Lung (tissue), 11 donors: ENCODE measurements at regions not wholly inside any gene's neighbourhood (a gene's known extent, or its start where the extent isn't known, plus 50 kb on each side); places are given as distances from the start of the nearest gene placed in this dataset.

Experiments
- ATAC-seq: fragments of 200-7000 bp; cut with Tn5 transposase; one replicate; pipeline ENCODE4 v1.9.1; 2020; ENCODE audit warnings: moderate number of reproducible peaks; ENCODE audit not compliant: insufficient read depth, low FRiP score
- DNase-seq, 3 donors: peaks; one replicate each; pipeline ENCODE4 v3.0.0-alpha.2; 2013 to 2017
- H3K27ac ChIP-seq, 2 donors: one replicate each; pipeline ENCODE4 v1.5.1; 2013; ENCODE audit warnings: mild to moderate bottlenecking in 2 of 2, moderate library complexity in 2 of 2, control low read depth in 1 of 2, inconsistent platforms in 1 of 2, low read depth in 1 of 2, low read length in 1 of 2
- H3K27me3 ChIP-seq, 3 donors: one replicate each; pipeline ENCODE4 v1.5.1; 2013; ENCODE audit warnings: low read length in 2 of 3; ENCODE audit not compliant: control insufficient read depth in 3 of 3, insufficient read depth in 3 of 3
- H3K36me3 ChIP-seq, 4 donors: one replicate each; pipeline ENCODE4 v1.5.1; 2013; ENCODE audit warnings: low read length in 4 of 4, mild to moderate bottlenecking in 1 of 4, moderate library complexity in 1 of 4; ENCODE audit not compliant: control insufficient read depth in 4 of 4, insufficient read depth in 4 of 4
- H3K4me1 ChIP-seq, 5 donors: one replicate each; pipeline ENCODE4 v1.5.1; 2013; ENCODE audit warnings: low read length in 5 of 5, mild to moderate bottlenecking in 2 of 5, moderate library complexity in 1 of 5; ENCODE audit not compliant: control insufficient read depth in 5 of 5, insufficient read depth in 5 of 5
- H3K4me3 ChIP-seq: one replicate; pipeline ENCODE4 v1.5.1; 2013; ENCODE audit warnings: mild to moderate bottlenecking, control low read depth, moderate library complexity
- H3K9ac ChIP-seq, 2 donors: one replicate each; pipeline ENCODE4 v1.5.1; 2013; ENCODE audit warnings: low read length in 2 of 2, control low read depth in 1 of 2; ENCODE audit not compliant: insufficient read depth in 1 of 2
- H3K9me3 ChIP-seq, 4 donors: one replicate each; pipeline ENCODE4 v1.5.1; 2013; ENCODE audit warnings: low read length in 3 of 4, mild to moderate bottlenecking in 1 of 4, moderate library complexity in 1 of 4; ENCODE audit not compliant: control insufficient read depth in 4 of 4, insufficient read depth in 3 of 4
- WGBS, 2 donors: extraction: QIAGEN DNeasy Blood & Tissue Kit; methylation state at CpG; one replicate each; pipeline ENCODE4 v1.1.7; 2013; 5-methylcytosine and 5-hydroxymethylcytosine counted together
- TF ChIP-seq, protein P1 (sequence below): IDR thresholded peaks from 2 replicates; pipeline ENCODE4 v1.5.1; 2012; ENCODE audit warnings: mild to moderate bottlenecking; ENCODE audit errors: control extremely low read depth, extremely low read depth
- donor health status: control.
- donor health status: control.
- donor health status: Bipolar disorder and iron deficiency.
- donor health status: healthy.
- donor health status: DM: yes; HTN: yes; CAD: no.

DNA sequence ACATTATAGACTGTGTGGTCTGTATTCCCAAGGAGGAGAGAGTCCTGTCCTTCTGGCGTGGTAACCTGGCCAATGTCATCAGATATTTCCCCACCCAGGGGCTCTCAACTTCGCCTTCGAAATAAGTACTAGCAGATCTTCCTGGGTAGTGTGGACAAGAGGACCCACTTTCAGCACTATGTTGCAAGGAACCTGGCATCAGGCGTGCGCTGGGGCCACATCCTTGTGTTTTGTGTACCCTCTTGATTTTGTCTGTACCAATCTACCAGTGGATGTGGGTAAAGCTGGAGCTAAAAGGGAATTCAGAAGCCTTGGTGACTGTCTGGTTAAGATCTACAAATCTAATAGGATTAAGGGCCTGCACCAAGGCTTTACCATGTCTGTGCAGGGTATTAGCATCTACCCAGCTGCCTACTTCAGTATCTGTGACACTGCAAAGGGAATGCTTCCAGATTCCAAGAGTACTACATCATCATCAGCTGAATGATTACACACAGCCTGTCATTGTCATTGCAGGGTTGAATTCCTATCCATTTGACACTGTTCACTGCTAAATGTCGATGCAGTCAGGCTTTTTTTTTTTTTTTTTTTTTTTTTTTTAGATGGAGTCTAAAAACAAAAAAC lies 148.0 kb downstream of the PRR20E start:
- Histone ChIP-seq H3K9me3 (peaks cover 0 to 6% (median 0%) of the 10 kb centered on the region in 4 donors), H3K9ac (no peak overlapping the region), H3K36me3 (no peaks in the 10 kb centered on the region), H3K4me3 (no peak overlapping the region), H3K27ac (no peak overlapping the region), H3K4me1 (no peaks in the 10 kb centered on the region), H3K27me3 (no peaks in the 10 kb centered on the region)
- TF ChIP-seq, protein P1, sequence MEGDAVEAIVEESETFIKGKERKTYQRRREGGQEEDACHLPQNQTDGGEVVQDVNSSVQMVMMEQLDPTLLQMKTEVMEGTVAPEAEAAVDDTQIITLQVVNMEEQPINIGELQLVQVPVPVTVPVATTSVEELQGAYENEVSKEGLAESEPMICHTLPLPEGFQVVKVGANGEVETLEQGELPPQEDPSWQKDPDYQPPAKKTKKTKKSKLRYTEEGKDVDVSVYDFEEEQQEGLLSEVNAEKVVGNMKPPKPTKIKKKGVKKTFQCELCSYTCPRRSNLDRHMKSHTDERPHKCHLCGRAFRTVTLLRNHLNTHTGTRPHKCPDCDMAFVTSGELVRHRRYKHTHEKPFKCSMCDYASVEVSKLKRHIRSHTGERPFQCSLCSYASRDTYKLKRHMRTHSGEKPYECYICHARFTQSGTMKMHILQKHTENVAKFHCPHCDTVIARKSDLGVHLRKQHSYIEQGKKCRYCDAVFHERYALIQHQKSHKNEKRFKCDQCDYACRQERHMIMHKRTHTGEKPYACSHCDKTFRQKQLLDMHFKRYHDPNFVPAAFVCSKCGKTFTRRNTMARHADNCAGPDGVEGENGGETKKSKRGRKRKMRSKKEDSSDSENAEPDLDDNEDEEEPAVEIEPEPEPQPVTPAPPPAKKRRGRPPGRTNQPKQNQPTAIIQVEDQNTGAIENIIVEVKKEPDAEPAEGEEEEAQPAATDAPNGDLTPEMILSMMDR, result no peak
- DNase-seq, result no peak
- ATAC-seq, result no peak
- 84 to 85% methylated on average over 6 of the region's 6 CpGs for WGBS, 2 donors

DNA sequence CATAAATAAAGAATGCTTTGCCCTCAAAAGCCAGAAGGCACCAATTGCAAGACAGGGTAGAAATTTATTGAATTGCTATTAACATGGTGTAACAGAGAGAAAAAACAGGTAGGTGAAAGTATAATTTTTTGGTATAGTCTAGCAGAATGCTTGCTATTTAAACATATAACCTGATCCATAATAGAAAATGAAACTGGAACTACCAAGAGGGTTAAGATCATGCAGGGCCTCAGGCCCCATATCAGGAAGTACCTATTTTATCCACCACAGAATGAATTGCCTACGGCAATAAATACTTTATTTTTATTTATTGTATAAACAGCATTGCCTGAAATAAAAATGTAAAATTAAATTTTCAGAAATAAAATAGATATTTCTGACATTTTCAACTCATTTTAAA lies 159.5 kb downstream of the PRR20E start:
- no peak overlapping the region for H3K4me3 ChIP-seq
- H3K27me3 ChIP-seq, result no peaks in the 10 kb centered on the region
- TF ChIP-seq, protein P1, result no peak
- no peaks in the 10 kb centered on the region for H3K9me3 ChIP-seq
- ATAC-seq (no peak), DNase-seq (no peak)
- no peaks in the 10 kb centered on the region for H3K36me3 ChIP-seq
- no peak overlapping the region for H3K9ac ChIP-seq
- H3K4me1 ChIP-seq, result no peaks in the 10 kb centered on the region
- H3K27ac ChIP-seq, result no peak overlapping the region
- WGBS, 2 donors, result 24 to 39% methylated on average over 1 of the region's 1 CpG

DNA sequence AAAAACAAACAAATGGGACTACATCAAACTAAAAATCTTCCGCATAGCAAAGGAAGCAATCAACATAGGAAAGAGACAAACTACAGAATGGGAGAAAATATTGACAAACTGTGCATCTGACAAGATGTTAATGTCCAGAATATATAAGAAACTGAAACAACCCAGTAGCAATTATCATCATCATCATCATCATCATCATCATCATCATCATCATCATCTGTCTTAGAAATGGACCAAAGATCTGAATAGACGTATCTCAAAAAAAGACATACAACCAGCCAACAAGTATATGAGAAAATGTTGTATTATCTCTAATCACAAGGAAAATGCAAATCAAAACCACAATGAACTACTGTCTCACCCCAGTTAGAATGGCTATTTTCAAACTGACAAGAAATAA lies 173.9 kb downstream of the PRR20E start:
- Histone ChIP-seq H3K27ac (no peak overlapping the region), H3K4me1 (no peaks in the 10 kb centered on the region), H3K9ac (no peak overlapping the region), H3K27me3 (no peaks in the 10 kb centered on the region), H3K36me3 (no peaks in the 10 kb centered on the region), H3K4me3 (no peak overlapping the region), H3K9me3 (peaks cover 0 to 3% (median 0%) of the 10 kb centered on the region in 4 donors)
- DNase-seq, result no peak
- TF ChIP-seq, protein P1, result no peak
- no peak for ATAC-seq
- WGBS, 2 donors, result 94% methylated on average over 2 of the region's 2 CpGs

DNA sequence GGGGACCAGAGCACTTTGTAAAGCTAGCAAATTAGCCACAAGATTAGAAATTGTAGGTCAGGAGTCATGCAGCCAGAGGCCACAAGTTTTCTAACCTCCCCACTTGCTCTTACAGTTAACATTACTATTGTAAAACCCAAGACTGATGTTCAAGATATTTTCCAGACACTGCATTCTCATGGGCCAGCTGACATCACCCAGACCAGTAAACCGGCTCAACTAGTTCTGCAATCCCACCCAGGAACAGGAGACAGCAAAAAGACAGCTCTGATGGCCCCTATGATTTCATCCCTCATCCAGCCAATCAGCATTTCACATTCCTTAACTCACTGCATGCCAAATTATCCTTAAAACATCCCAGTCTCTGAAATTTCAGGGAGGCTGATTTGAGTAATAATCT lies 178.5 kb downstream of the PRR20E start:
- no peak for ATAC-seq
- no peak overlapping the region for H3K27ac ChIP-seq
- TF ChIP-seq, protein P1, result no peak
- DNase-seq, result no peak
- WGBS, 2 donors, result 63 to 66% methylated on average over 1 of the region's 1 CpG
- H3K36me3 ChIP-seq, result no peaks in the 10 kb centered on the region
- no peak overlapping the region for H3K9ac ChIP-seq
- H3K27me3 ChIP-seq, result no peaks in the 10 kb centered on the region
- H3K9me3 ChIP-seq, result peaks cover 0 to 3% (median 0%) of the 10 kb centered on the region in 4 donors
- no peak overlapping the region for H3K4me3 ChIP-seq
- H3K4me1 ChIP-seq, result no peaks in the 10 kb centered on the region
